Dedifferentiated amniotic fluid mesenchymal stem cell (primary cell): ENCODE measurements at regions not wholly inside any gene's neighbourhood (a gene's known extent, or its start where the extent isn't known, plus 50 kb on each side); places are given as distances from the start of the nearest gene placed in this dataset.
"Not testable (repeated sequence)": the region's sequence is repeated elsewhere in the genome, so short reads cannot be mapped to it uniquely, and the experiment has no call there.

ENCODE experiments used
- DNase-seq: peaks from one replicate; pipeline ENCODE4 v3.0.0-alpha.2; 2016; ENCODE audit errors: extremely low spot score

GRCh38 chr3:14252321-14253021 is 73.9 kb downstream of the LSM3 start:
- no peak for DNase-seq

- DNase-seq: no peak
Observed at GRCh38 chr3:14253022-14253706, 74.5 kb downstream of the LSM3 start.

- DNase-seq: no peak
Observed at GRCh38 chr3:14253707-14254382, 75.2 kb downstream of the LSM3 start.

- no peak for DNase-seq
Observed at GRCh38 chr3:14254812-14255702, 76.4 kb downstream of the LSM3 start.

- no peak for DNase-seq
Observed at GRCh38 chr3:14256046-14256445, 77.4 kb downstream of the LSM3 start.

- no peak for DNase-seq
Observed at GRCh38 chr3:14256561-14257342, 78.1 kb downstream of the LSM3 start.

- no peak for DNase-seq
Observed at GRCh38 chr3:14258906-14259904, 80.6 kb downstream of the LSM3 start.

- no peak for DNase-seq
Observed at GRCh38 chr3:14260463-14260862, 81.8 kb downstream of the LSM3 start.

GRCh38 chr3:14261229-14261628 is 82.6 kb downstream of the LSM3 start:
- DNase-seq: peak; percentile 61

GRCh38 chr3:14262212-14262611 is 83.6 kb downstream of the LSM3 start:
- no peak for DNase-seq

- no peak for DNase-seq
Observed at GRCh38 chr3:14262867-14263266, 84.2 kb downstream of the LSM3 start.

GRCh38 chr3:14263317-14264005 is 84.8 kb downstream of the LSM3 start:
- no peak for DNase-seq

GRCh38 chr3:14265246-14265962 is 86.8 kb downstream of the LSM3 start:
- no peak for DNase-seq

- peak; percentile 55 for DNase-seq
Observed at GRCh38 chr3:14266361-14266760, 87.7 kb downstream of the LSM3 start.

- no peak for DNase-seq
Observed at GRCh38 chr3:14267976-14268375, 89.4 kb downstream of the LSM3 start.

- no peak for DNase-seq
Observed at GRCh38 chr3:14268897-14269296, 90.3 kb downstream of the LSM3 start.

- DNase-seq: not testable (repeated sequence)
Observed at GRCh38 chr3:14272041-14272958, 93.7 kb downstream of the LSM3 start.
